T-helper 1 cell (primary cell): ENCODE measurements at regions not wholly inside any gene's neighbourhood (a gene's known extent, or its start where the extent isn't known, plus 50 kb on each side); places are given as distances from the start of the nearest gene placed in this dataset.

Experiments used
- DNase-seq, 5 donors: peaks; one replicate each; pipeline ENCODE4 v3.0.0-alpha.2; 2012 to 2020

DNA sequence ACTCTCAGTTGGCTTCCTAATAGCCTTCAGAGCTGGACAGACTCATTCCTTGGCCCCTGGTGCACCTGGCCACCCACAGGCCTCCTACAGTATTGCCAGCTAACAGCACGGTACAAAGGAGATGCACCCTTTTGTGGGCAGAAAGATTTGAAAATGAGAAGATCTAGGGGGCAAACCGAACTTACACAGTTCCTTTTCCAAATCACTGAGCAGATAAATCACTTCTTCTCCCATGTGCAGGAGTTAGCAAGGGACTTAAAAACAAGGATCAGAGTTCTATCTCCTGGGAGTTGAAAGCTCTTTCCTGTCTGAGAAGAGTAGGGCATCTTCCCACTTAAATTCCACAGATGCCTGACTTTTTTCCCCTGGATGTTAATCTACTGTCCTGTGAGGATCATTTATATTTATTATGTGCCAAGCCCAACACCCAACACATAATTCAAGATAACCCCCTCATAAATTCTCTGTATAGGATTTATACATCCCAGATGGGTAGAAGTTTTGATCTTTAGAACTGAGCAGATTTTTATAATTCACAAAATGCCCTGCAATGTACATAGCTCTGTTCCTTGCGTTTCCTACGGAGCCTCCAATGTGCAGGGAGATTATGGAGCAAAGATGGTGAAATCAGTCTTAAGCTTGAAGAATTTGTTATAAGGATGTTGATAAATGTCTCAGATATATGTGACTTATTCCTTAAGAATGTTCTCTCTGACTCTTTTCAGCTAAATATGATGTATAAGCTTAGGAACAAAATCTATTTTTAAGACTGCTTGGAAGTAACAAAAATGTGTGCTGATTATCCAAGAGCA, 207.2 kb upstream of the DAPK1 start:
- DNase-seq = no peak

DNA sequence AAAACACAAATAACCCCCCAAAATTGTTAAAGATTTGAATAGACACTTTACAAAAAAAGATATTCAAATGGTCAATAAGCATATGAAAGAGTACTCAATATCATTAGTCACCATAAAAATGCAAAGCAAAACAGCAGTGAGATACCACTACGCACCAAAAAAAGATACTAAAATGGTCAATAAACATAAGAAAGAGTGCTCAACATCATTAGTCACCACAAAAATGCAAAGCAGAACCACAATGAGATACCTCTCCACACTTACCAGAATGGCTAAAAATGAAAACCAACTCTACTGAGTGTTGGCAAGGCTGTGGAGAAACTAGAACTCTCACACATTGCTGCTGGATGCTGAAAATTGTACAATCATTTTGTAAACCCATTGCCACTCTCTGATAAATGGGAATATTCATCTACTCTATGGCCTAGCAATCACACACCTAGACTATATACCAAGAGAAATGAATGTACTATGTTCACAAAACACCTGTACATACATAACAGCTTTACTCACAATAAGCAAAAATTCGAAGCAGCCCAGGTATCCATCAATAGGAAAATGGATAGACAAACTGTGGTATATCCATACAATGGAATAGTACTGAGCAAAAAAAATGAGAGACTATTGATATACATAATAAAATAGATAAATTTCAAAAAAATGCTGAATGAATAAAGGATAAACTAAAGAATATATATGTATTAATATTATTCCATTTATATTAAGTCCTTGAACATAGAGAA, 205.0 kb upstream of the DAPK1 start:
- DNase-seq = no peak

DNA sequence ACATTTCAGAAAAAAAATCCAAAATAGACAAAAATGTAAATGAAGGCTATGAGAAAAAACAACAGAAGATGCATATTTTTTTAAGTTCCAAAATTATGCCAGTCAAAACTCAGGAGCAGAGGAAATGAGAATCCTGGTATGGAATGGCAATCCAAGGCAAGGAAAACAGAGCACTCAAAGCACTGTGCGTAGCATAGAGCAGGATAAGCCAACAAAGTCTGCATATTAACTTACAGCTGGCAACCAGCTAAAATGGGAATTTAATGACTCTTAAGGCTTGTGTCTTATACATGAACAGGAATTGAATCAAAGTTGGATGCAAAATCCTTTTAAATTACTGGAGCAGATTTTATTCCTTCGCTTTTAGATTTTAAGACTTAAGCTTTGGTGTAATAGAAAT, 203.5 kb upstream of the DAPK1 start:
- no peak for DNase-seq

DNA sequence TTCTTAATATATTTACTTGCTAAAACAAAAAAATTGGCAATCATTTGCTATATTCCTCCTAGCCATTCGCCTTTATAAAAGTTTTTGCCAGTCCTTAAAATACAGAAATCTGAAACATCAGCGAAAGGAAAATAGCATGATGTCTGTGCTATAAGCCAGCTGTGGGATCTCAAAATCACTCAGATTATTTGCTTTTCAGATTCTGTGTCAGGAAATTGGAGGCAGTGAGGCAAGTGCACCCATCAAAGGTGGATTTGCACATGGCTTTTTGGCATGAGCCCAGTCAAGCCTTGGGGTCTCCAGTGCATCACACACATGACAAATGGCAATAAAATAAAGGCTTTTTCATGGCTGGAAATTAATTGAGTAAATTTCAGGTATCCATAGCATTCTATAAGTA, 196.8 kb upstream of the DAPK1 start:
- no peak for DNase-seq

DNA sequence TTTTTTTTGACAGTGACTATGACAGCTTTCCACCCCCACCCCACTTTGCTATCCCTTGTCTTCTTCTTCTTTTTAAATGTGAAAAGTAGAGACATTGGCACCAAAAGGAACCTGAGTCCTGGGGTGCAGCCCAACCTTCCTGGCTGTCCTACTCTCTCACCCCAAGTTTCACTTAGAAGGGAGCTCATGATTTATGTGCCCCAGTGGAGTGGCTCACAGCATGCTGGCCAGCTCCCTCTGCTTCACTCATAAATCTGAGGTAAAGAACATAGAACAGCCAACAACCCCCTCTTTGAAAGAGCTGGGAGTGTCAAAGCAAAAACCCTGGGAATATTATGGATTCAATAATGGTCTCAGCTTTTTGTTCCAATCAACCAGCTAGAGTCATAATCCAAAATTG, 196.3 kb upstream of the DAPK1 start:
- no peak for DNase-seq

DNA sequence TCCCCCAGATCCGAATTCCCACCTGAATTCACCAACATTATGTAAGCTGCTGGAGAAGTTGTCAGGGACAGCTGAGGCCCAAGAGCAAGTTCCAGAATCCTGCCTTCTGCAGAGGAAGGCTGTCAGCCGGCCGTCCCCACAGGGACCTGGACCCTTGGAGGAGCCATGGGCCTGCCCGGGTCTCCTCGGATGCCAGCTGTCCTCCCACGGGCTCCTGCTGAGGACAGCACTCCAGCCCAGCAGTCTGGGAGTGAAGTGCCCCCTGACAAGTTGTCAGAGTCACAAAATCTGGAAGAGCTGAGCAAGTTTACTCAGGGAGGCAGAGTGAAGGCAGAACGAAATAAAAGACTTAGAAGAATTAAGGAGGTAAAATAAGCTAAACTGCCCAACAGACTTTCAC, 192.5 kb upstream of the DAPK1 start:
- DNase-seq = no peak

DNA sequence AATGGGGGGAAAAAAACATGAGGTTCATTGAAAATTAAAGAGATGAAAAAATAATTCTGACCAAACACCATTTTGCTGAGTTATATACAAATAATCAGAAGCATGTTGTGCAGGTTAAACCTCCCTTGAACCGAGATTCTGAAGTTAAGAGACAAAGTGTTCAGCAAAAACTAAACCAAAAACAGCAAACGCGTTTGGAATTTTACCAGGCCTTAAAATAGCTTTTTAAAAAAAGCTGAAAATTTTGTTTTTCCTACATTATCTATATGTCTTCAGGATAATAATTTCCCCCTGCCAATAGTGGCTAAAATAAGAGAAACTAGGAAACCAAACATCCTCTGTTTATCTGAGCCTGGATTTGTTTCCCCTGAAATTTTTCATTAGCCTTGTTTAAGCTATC, 191.7 kb upstream of the DAPK1 start:
- DNase-seq = no peak

DNA sequence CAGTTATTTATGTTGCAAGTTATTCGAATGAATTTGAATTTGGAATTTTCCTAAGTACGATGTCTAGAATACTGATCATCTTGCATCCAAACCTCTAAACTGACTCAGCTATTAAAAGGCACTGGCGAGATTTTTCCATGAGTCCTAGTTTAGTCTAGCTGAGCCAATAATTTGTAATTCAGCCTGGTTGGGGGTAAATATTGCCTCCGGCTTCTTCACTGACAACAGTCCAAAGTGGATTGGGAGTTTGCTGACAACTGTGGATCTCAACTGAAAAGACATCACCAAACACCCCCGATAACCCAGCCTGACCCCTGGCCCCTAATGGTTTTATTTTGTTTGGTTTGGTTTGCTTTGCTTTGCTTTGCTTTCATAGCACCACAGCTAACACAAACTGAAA, 189.8 kb upstream of the DAPK1 start:
- DNase-seq = no peak

DNA sequence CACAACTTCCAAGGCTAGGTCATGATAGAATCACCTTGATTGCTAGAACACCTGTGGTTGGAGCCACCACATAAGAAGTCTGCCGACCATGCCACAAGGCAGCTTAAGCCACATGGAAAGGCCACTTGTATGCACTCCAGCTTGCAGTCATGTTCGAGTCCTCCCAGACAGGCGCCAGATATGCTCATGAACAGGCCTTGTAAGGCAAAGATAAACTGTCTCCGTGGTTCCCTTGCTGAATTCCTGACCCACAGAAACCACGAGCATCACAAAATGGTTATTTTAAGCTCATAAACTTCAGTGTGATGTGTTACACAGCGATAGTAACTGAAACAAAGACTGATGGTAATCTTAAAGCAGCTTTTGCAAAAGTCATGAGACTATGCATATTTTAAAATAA, 188.4 kb upstream of the DAPK1 start:
- DNase-seq = no peak

DNA sequence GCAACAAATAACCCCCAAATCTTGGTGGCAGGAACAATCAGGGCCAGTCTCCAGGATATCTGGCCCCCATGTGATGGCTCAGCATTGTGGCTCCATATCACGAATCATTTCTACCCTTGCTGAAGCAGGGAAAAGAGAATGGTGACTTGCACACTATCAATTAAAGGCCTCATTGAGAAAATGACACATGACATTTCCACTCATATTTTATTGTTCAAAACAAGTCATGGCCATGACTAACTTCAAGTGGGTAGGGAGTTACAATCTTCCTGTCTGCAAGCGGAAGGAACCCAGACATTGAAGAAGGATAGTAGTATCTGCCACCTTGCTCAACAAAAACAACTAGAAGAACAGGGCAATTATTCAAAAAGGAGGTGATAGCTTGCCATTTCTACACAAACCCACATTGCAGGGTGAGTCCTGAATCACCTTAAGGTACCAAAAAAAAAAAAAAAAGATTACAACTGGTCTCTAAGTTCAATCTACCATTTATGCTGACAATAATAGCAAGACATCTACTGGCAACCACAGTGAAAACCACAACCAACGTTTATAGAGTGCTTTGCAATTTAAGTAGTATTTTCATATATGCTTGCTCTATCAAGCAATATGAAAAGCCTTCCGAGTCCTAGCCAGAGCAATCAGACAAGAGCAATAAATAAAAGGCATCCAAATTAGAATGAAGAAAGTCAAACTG, 186.7 kb upstream of the DAPK1 start:
- DNase-seq = no peak

DNA sequence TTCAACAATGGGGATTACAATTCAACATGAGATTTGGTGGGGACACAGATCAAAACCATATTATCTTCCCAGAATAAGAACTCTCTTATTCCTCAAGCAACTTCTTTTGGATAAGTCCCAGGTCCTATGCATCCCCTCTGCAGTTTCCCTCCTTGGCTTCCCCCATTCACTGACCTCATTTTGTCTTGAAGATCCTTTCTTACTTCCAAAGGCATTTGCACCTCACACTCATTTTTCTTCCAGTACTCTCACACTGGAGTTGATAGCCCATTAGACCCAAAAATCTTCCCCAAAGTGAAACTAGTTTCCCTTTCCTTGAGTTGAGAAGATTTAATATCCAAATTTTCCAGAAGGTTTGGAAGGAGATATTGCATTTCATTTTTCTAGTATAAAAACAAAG, 178.0 kb upstream of the DAPK1 start:
- no peak for DNase-seq

DNA sequence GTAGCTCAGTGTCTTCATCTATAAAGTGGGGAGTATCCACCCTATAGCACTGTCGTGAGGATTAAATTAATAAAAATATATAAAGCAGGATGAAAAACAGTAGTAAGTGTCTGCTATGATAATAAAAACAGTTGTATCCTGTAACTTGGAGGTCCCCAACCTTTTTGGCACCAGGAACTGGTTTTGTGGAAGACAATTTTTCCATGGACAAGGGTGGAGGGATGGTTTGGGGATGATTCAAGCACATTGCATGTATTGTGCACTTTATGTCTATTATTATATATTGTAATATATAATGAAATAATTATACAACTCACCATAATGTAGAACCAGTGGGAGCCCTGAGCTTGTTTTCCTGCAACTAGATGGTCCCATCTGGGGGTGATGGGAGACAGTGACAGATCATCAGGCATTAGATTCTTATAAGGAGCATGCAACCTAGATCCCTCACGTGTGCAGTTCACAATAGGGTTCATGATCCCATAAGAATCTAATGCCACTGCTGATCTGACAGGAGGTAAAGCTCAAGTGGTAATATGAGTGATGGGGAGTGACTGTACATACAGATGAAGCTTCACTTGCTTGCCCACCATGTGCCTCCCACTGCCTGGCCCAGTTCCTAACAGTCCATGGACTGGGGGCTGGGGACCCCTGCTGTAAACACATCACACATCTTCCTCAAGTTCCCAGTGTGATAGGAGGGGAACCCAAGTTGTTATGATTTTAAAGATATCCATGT, 177.4 kb upstream of the DAPK1 start:
- DNase-seq = no peak

DNA sequence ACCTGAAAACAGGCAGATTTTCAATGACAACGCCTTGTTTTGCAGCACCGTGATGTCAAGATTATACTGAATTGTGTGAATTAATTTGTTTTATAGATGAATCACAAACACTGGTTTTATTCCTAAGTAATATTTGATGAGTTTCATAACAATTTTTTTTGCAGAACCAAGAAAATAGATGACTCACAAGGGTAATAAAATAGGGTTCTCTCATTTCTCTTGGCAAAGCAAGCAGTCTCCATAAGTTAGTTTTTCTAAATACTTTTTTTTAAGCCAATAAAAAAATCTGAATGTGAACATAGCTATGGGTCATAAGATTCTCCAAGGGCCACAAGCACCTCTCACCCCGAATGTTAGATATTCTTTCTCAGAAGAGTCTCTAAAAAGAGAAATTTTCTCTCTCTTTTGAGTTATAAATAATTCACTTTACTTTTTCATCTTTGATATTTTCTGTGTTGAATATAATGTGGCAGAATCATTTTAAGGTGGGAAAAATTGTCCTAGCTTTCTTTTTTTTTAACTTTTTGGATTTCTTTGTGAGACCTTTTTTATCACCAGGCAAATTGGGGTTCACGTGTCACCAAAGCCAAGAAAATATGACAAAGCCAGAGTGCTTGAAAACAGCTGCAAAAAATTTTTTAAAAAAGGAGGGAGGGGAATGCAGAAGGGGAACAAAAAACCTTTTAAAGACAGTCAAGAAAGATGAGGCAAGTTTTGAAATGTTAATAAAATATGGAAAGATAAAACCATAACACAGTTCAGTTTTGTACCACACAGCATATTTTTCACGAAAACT, 174.6 kb upstream of the DAPK1 start:
- no peak for DNase-seq

DNA sequence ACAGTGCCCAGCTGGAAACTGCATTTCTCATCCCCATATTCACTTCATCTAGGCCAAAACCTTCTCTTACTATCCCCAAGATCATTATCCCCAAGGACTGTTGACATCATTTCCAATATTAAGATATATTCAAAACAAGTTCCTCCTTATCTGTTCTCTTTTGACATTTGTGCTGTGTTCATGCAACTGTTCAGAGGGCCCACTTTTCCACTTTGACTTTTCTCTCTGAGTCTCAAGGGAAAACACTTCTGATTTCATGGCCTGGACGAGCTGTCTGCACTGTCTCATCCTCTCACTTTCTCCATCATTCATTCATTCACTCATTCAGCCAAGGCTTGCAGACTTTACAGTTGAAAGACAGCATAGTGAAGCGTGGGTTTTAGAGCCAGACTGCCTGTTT, 173.7 kb upstream of the DAPK1 start:
- DNase-seq = no peak

DNA sequence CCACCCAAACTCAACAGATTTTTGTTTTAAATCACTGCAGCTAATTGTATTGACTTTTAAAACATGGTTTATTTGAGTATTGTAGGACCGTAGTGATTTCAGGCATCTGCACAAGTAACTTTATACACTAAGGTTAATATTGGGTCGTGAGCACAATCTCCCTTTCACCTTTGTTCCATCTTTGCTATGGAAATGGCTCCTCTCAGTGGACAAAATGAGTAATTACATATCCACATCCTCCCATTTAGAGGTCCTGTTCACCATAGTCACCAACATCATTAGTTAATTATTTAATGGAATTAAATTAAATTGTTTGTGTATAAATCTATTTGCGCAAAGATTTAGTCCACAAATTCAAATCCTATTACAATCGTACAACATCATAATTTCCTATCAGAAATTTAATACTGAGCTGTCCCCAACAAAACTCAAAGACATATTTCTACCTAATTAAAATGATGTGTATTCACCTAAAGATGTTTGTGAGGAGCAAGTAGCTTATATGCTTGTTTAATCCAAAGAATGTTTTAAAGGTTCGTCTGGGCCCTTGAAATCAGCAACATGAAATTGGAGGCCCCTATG, 173.0 kb upstream of the DAPK1 start:
- peak in 1 of 5 donors; percentile 28 for DNase-seq

DNA sequence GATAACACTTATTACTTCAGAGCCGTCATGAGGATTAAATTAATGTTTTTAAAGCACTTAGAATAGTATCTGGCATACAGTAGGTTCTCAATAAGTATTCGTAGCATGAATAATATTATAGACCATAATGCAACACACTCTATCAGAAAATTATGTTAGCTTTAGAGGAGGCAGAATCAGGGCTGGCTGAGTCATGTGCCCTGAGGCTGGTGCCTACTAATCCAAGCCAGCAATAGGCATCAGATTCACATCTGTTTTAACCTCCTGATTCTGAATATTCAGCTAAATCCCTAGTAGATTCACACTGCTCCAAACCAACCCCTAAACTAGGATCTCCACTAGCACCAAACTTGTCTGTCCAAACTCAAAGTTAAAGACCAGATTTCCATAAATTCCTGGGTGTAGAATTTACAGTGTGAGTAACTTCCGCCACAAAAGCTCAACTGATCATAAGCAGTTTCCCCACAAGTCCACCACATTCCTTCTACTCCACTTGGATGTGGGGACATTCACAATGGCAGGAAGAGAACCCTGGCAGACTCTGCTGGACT, 170.0 kb upstream of the DAPK1 start:
- no peak for DNase-seq

DNA sequence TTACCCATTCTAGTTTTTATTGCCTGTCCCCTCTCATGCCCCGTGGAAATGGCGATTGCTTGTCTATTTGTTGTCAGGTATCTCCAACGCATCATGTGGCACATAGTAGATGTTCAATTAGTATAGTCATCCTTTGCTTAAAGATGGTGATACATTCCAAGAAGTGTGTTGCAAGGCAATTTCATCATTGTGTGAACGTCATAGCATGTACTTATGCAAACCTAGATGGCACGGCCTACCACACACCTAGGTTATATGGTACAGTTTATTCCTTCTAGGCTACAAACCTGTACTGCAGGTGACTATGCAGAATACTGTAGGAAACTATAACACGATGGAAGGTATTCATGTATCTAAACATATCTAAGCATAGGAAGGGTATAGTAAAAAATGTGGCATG, 163.9 kb upstream of the DAPK1 start:
- DNase-seq = no peak

DNA sequence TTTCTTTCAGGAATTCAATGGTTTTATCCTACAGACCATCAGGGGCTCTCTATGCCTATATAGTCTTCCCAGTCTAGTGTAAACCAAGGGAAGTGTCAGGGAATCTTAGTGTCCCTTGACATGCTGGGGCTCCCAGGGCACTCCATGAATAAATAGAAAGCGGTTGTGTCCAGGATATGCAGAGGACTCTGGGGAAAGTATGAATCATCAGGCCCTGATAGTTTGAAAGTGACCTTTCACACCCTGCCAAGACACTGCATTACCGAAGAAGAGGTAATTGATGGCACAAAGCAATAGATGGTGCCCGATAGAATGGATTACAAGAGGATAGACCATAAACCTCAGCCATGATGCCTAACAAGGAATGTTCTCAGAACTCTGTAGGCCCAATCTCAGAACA, 163.3 kb upstream of the DAPK1 start:
- DNase-seq = no peak

DNA sequence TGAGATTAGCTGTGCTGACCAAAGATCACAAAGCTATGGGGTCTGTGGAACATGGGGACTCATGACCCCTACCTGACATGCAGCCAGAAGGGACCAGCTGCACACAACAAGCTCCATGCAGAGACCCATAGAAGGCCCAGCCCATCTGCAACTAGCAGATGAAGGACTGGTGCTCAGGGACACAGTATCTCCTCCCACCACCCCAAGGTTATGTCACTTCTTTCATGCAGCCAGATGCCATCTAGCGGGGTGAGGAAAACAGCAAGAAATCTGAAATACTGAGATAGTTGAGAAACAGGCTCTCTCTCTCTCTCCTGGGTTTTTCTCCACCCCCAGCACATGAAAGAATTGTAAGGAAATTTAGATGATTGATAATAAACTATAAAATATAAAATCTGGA, 161.3 kb upstream of the DAPK1 start:
- DNase-seq = no peak

DNA sequence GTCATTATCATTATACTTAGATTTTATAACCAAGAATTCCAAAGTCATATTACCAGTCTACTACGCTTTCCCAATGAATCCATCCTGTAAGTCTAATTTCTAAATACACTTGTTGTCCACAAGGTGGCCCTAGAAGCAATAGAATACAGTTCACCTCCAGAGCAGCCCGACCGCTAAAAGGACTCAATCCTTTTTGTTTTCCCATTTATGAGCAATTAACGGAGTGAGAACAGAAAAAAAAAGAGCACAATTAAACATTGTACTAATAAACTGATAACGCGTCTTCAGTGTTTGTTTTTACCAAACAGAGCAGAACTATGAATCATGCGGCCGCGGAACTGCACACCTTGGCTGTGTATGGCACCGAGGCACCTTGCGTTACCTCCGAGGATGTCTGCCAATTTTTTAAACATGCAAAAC, 160.7 kb upstream of the DAPK1 start:
- DNase-seq = peak in 1 of 5 donors; percentile 35

DNA sequence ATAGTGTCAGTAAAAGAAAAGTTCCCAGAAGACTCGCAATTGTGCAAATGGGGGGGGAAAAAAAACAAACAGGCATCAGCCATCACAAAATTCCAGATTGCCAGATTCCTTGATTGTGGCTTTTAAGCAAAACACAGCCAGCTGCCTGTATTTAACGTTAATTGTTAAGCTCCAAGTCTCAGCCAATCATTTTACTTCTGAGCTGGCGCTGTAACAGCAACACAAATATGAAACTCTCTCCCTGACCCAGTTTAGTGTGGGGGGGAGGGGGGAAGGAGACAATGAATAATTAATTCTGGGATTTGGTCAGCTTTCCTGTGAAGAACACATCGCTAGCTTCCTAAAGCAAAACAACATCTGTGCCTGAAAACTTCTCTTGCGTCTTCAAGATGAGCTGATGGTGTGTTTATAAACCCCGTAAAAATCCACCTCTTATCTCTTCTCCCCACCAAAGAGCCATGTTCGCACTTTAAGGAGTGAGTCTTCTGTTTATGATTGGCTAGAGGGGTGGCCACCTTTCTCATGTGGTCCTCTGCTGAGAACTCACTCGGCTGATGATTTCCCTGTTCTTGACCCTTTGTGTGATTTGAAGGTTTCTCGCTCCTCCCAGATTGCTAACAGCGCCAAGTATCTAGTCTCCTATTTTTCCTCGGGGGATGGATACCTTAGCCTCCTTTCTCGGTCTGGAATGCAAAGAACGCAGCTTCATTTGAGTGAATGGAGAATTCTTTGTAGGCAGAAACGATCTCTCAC, 160.2 kb upstream of the DAPK1 start:
- no peak for DNase-seq
